DND-41 (cell line): ENCODE measurements at regions not wholly inside any gene's neighbourhood (a gene's known extent, or its start where the extent isn't known, plus 50 kb on each side); places are given as distances from the start of the nearest gene placed in this dataset.

Source experiments
- ATAC-seq: fragments of 200-7000 bp; cut with Tn5 transposase; 3 replicates; pipeline ENCODE4 v1.9.1; 2021; ENCODE audit warnings: low read depth; ENCODE audit not compliant: insufficient read depth
- DNase-seq: peaks from one replicate; pipeline ENCODE4 v3.0.0-alpha.2; 2020
- H2AFZ ChIP-seq: 2 replicates; pipeline ENCODE4 v1.6.0; 2012; ENCODE audit warnings: low read depth, low read length
- H3K27ac ChIP-seq: 2 replicates; pipeline ENCODE4 v1.5.1; 2012; ENCODE audit warnings: low read length, inconsistent platforms
- H3K27me3 ChIP-seq: fragments of 200-600 bp; sonication (generic); 2 replicates; pipeline ENCODE4 v1.6.0; 2012; ENCODE audit warnings: low read length, mild to moderate bottlenecking, inconsistent platforms; ENCODE audit not compliant: insufficient read depth, poor library complexity
- H3K36me3 ChIP-seq: 2 replicates; pipeline ENCODE4 v1.5.1; 2012; ENCODE audit warnings: low read length, inconsistent platforms; ENCODE audit not compliant: insufficient read depth
- H3K4me1 ChIP-seq: 2 replicates; pipeline ENCODE4 v1.5.1; 2012; ENCODE audit warnings: mild to moderate bottlenecking, low read length; ENCODE audit not compliant: insufficient read depth
- H3K4me2 ChIP-seq: 2 replicates; pipeline ENCODE4 v1.6.0; 2012; ENCODE audit warnings: mild to moderate bottlenecking, moderate library complexity, low read length, inconsistent platforms; ENCODE audit not compliant: insufficient read depth
- H3K4me3 ChIP-seq, 2 experiments: fragments of 200-600 bp in 1 of 2; shearing (Covaris generic) in 1 of 2; 2 replicates each; pipeline ENCODE4 v1.5.1; 2012 to 2016; ENCODE audit warnings: inconsistent platforms in 2 of 2, low read length in 2 of 2, mild to moderate bottlenecking in 2 of 2, low read depth in 1 of 2, moderate library complexity in 1 of 2
- H3K79me2 ChIP-seq: 2 replicates; pipeline ENCODE4 v1.6.0; 2012; ENCODE audit warnings: low read length, inconsistent platforms; ENCODE audit not compliant: insufficient read depth
- H3K9ac ChIP-seq: 2 replicates; pipeline ENCODE4 v1.6.0; 2012; ENCODE audit warnings: low read depth, mild to moderate bottlenecking, inconsistent platforms, low read length, moderate library complexity
- H3K9me3 ChIP-seq: 2 replicates; pipeline ENCODE4 v1.5.1; 2012; ENCODE audit warnings: low read length, moderate library complexity, mild to moderate bottlenecking, inconsistent platforms; ENCODE audit not compliant: insufficient read depth, severe bottlenecking
- H4K20me1 ChIP-seq: 2 replicates; pipeline ENCODE4 v1.6.0; 2012; ENCODE audit warnings: low read length; ENCODE audit not compliant: insufficient read depth
- CTCF ChIP-seq: IDR thresholded peaks from 2 replicates; pipeline ENCODE4 v1.5.1; 2012; ENCODE audit warnings: borderline replicate concordance, low read length, moderate library complexity, mild to moderate bottlenecking; ENCODE audit not compliant: poor library complexity, severe bottlenecking; ENCODE audit errors: extremely low read depth
- EZH2 ChIP-seq: IDR thresholded peaks from 3 replicates; pipeline ENCODE4 v1.6.1; 2012; ENCODE audit warnings: borderline replicate concordance, low read depth, mild to moderate bottlenecking, moderate library complexity, low read length, inconsistent platforms; ENCODE audit not compliant: severe bottlenecking

GRCh38 chr6:167679122-167679736 lies 147.5 kb upstream of the AFDN start:
- no peaks in the 10 kb centered on the region for H3K27me3 ChIP-seq
- TF ChIP-seq EZH2 (no peak), CTCF (no peak)
- DNase-seq (no peak), ATAC-seq (no peak)
- H3K4me3 ChIP-seq = no peak overlapping the region
- H4K20me1 ChIP-seq = no peaks in the 10 kb centered on the region
- no peaks in the 10 kb centered on the region for H3K79me2 ChIP-seq
- no peak overlapping the region for H3K27ac ChIP-seq
- no peaks in the 10 kb centered on the region for H3K4me1 ChIP-seq
- H3K9ac ChIP-seq = no peak overlapping the region
- no peaks in the 10 kb centered on the region for H3K36me3 ChIP-seq
- H2AFZ ChIP-seq = no peak overlapping the region
- H3K9me3 ChIP-seq = no peaks in the 10 kb centered on the region
- no peak overlapping the region for H3K4me2 ChIP-seq

- H3K4me1 ChIP-seq = no peaks in the 10 kb centered on the region
- H3K27ac ChIP-seq = no peak overlapping the region
- H3K4me2 ChIP-seq = no peak overlapping the region
These were observed 146.7 kb upstream of the AFDN start for GRCh38 chr6:167679790-167680604.

GRCh38 chr6:167680605-167681149 lies 146.0 kb upstream of the AFDN start:
- ATAC-seq (no peak), DNase-seq (no peak)
- Histone ChIP-seq H3K4me1 (no peaks in the 10 kb centered on the region), H3K36me3 (no peaks in the 10 kb centered on the region), H3K9me3 (no peaks in the 10 kb centered on the region), H3K9ac (no peak overlapping the region), H3K4me3 (no peak overlapping the region), H4K20me1 (no peaks in the 10 kb centered on the region), H3K27me3 (no peaks in the 10 kb centered on the region), H3K27ac (no peak overlapping the region), H2AFZ (no peak overlapping the region), H3K4me2 (no peak overlapping the region), H3K79me2 (no peaks in the 10 kb centered on the region)
- TF ChIP-seq EZH2 = no peak
- TF ChIP-seq CTCF = no peak

More at GRCh38 chr6:167679790-167680604, 146.7 kb upstream of the AFDN start:
- Histone ChIP-seq H3K9ac (no peak overlapping the region), H3K36me3 (no peaks in the 10 kb centered on the region), H3K4me3 (no peak overlapping the region), H3K9me3 (no peaks in the 10 kb centered on the region), H3K27me3 (no peaks in the 10 kb centered on the region), H2AFZ (no peak overlapping the region), H4K20me1 (no peaks in the 10 kb centered on the region), H3K79me2 (no peaks in the 10 kb centered on the region)
- TF ChIP-seq EZH2 = no peak
- no peak for TF ChIP-seq CTCF
- no peak for DNase-seq
- ATAC-seq = no peak
